A673 (cell line): ENCODE measurements at regions not wholly inside any gene's neighbourhood (a gene's known extent, or its start where the extent isn't known, plus 50 kb on each side); places are given as distances from the start of the nearest gene placed in this dataset.

Experiments
- BruUV-seq: library from RNA; stranded (reverse); fragments of 400-500 nt; replicated peaks from 2 replicates; lab custom pipeline; 2021; lab: Mats Ljungman, UMichigan
- CTCF ChIA-PET: fragments of 300-600 bp; sonication (Branson Sonifier 250); formaldehyde crosslinking; loops from one replicate; lab custom pipeline; 2022; ENCODE audit warnings: antibody characterized with exemption; lab: Charles Lee
- POLR2A ChIA-PET: fragments of 300-600 bp; sonication (Branson Sonifier 250); formaldehyde crosslinking; loops from one replicate; lab custom pipeline; 2022; ENCODE audit warnings: antibody characterized with exemption; ENCODE audit not compliant: low non-redundant PET; lab: Charles Lee
- DNase-seq: peaks from one replicate; pipeline ENCODE4 v3.0.0-alpha.2; 2015; ENCODE audit warnings: low spot score
- H3K27ac ChIP-seq: fragments of 200-600 bp; sonication (generic); 2 replicates; pipeline ENCODE4 v1.5.1; 2016; ENCODE audit warnings: mixed run types, low read depth, mild to moderate bottlenecking, mixed read lengths, antibody characterized with exemption, low read length; ENCODE audit not compliant: poor library complexity, severe bottlenecking
- H3K27me3 ChIP-seq: fragments of 200-600 bp; sonication (generic); replicated peaks from 2 replicates; pipeline ENCODE4 v1.6.1; 2017; ENCODE audit warnings: mixed run types, low read depth, mild to moderate bottlenecking, mixed read lengths, antibody characterized with exemption, low read length; ENCODE audit not compliant: insufficient read depth, poor library complexity
- H3K36me3 ChIP-seq: fragments of 200-600 bp; sonication (generic); 2 replicates; pipeline ENCODE4 v1.6.1; 2016; ENCODE audit warnings: mixed run types, mild to moderate bottlenecking, mixed read lengths, antibody characterized with exemption, low read length; ENCODE audit not compliant: insufficient read depth, poor library complexity, severe bottlenecking
- H3K4me1 ChIP-seq: fragments of 200-600 bp; sonication (generic); 2 replicates; pipeline ENCODE4 v1.6.1; 2017; ENCODE audit warnings: mixed run types, mild to moderate bottlenecking, mixed read lengths, antibody characterized with exemption, low read length; ENCODE audit not compliant: insufficient read depth, poor library complexity, severe bottlenecking
- H3K4me3 ChIP-seq: fragments of 200-600 bp; sonication (generic); 2 replicates; pipeline ENCODE4 v1.5.1; 2016; ENCODE audit warnings: low read depth, mixed run types, mild to moderate bottlenecking, mixed read lengths, low read length; ENCODE audit not compliant: poor library complexity, severe bottlenecking
- H3K9me3 ChIP-seq: fragments of 200-600 bp; sonication (generic); 2 replicates; pipeline ENCODE4 v1.6.1; 2016; ENCODE audit warnings: mixed run types, low read depth, mild to moderate bottlenecking, mixed read lengths, antibody characterized with exemption, low read length; ENCODE audit not compliant: poor library complexity, severe bottlenecking
- CTCF ChIP-seq: fragments of 300-800, 200-600 bp; sonication (generic); conservative IDR thresholded peaks from 2 replicates; pipeline ENCODE4 v1.5.1; 2017; ENCODE audit warnings: low read depth, mild to moderate bottlenecking, antibody characterized with exemption, low read length, moderate library complexity, mixed read lengths
- EZH2 ChIP-seq: fragments of 200-600 bp; sonication (generic); IDR thresholded peaks from 2 replicates; pipeline ENCODE4 v1.6.1; 2017; ENCODE audit warnings: borderline replicate concordance, low read depth, mild to moderate bottlenecking, mixed read lengths, antibody characterized with exemption, low read length; ENCODE audit not compliant: poor library complexity, severe bottlenecking
- intact Hi-C: fragments of 100-400 bp; cut with micrococcal nuclease; formaldehyde crosslinking; loops from one replicate; pipeline ENCODE4 v1.10.0; 2022; ENCODE audit not compliant: unreplicated experiment

DNA sequence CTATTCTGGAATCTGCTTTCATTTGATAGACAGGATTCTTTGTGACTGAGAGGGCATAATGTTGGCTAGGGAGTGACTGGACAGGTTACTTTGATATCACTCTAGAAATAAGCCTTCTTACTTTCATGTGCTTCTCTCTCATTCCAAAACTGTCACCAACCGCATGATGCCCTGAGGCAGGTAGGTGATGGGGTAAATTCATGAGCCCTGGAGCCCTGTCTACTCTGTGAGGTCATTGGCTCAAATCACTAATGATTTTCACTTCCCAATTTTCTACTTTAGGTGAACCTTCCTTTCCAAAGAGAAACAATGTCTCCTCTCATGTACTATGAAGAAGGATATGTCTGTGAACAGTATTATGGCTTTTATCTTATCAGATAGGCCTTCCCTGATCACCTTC lies 596.7 kb downstream of the TUSC7 start:
- intact Hi-C loops = no loop called here
- Histone ChIP-seq H3K27me3 (no peaks in the 10 kb centered on the region), H3K4me3 (no peak overlapping the region), H3K4me1 (peaks cover 41% of the 10 kb centered on the region), H3K36me3 (no peaks in the 10 kb centered on the region), H3K27ac (no peak overlapping the region), H3K9me3 (no peaks in the 10 kb centered on the region)
- ChIA-PET CTCF (no interaction called here), POLR2A (no interaction called here)
- no peak for DNase-seq
- no TSS peak for BruUV-seq
- no peak for TF ChIP-seq CTCF
- no peak for TF ChIP-seq EZH2

GRCh38 chr3:117308353-117308752 lies 598.8 kb downstream of the TUSC7 start:
- Histone ChIP-seq H3K9me3 (no peaks in the 10 kb centered on the region), H3K36me3 (no peaks in the 10 kb centered on the region), H3K27me3 (no peaks in the 10 kb centered on the region), H3K27ac (peak overlapping the region; percentile 73), H3K4me3 (no peak overlapping the region), H3K4me1 (peaks cover 38% of the 10 kb centered on the region)
- DNase-seq = peak; percentile 78
- intact Hi-C loops = no loop called here
- TF ChIP-seq CTCF (no peak), EZH2 (no peak)
- ChIA-PET POLR2A (no interaction called here), CTCF (no interaction called here)
- BruUV-seq = no TSS peak

DNA sequence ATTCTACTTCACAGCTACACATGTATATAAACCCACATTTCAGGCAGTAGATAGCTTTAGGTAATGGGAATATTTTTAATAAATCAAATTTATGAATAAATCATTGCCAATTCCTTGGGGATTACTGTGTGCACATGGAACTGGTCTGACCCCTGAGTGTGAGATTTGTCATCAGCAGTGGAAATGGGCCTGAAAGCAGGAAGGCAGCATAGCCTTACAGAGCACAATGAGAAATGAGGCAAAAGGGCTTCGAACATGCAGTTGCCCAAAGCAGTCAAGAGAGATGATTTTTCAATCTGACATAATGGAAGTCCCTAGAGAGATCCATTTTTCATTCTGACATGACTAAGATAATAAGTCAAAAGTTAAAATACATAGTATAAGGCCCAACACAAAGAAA lies 599.2 kb downstream of the TUSC7 start:
- intact Hi-C loops = no loop called here
- POLR2A ChIA-PET = no interaction called here
- Histone ChIP-seq H3K4me1 (peaks cover 34% of the 10 kb centered on the region), H3K9me3 (no peaks in the 10 kb centered on the region), H3K27ac (peak overlapping the region; percentile 73), H3K4me3 (no peak overlapping the region), H3K27me3 (no peaks in the 10 kb centered on the region), H3K36me3 (no peaks in the 10 kb centered on the region)
- BruUV-seq = no TSS peak
- DNase-seq = peak; percentile 55
- TF ChIP-seq CTCF = no peak
- no peak for TF ChIP-seq EZH2
- CTCF ChIA-PET = no interaction called here
